Activated T-helper 1 cell treated with anti-CD3 and anti-CD28 coated beads, Interleukin-12 subunit alpha, Interleukin-12 subunit beta, Interleukin-2, Interleukin-4 antibody, amounts not matched to agents 30 ng/mL and 10 ng/mL and 1 ng/mL, durations not matched to agents 14 hours and 24 hours and 36 hours (primary cell): ENCODE measurements at regions not wholly inside any gene's neighbourhood (a gene's known extent, or its start where the extent isn't known, plus 50 kb on each side); places are given as distances from the start of the nearest gene placed in this dataset.

Experiments
- DNase-seq: peaks from one replicate; pipeline ENCODE4 v3.0.0; 2021; ENCODE audit warnings: low spot score
- H3K27ac Mint-ChIP-seq: one replicate; pipeline ENCODE4 v1.8.0; 2021; ENCODE audit warnings: mild to moderate bottlenecking, mixed read lengths
- H3K27me3 Mint-ChIP-seq: one replicate; pipeline ENCODE4 v1.8.0; 2022; ENCODE audit warnings: mild to moderate bottlenecking, moderate library complexity, mixed read lengths; ENCODE audit not compliant: insufficient read depth
- H3K36me3 Mint-ChIP-seq: one replicate; pipeline ENCODE4 v1.8.0; 2021; ENCODE audit warnings: low read depth, mixed read lengths
- H3K4me1 Mint-ChIP-seq: one replicate; pipeline ENCODE4 v1.8.0; 2021; ENCODE audit warnings: low read depth, mixed read lengths
- H3K4me3 Mint-ChIP-seq: one replicate; pipeline ENCODE4 v1.8.0; 2021; ENCODE audit warnings: mild to moderate bottlenecking, moderate library complexity, mixed read lengths
- H3K9me3 Mint-ChIP-seq: one replicate; pipeline ENCODE4 v1.8.0; 2021; ENCODE audit warnings: mixed read lengths
- intact Hi-C: fragments of 100-400 bp; cut with micrococcal nuclease; formaldehyde crosslinking; loops from one replicate; pipeline ENCODE4 v1.15.1; 2024

GRCh38 chr6:149260214-149260874, 57.2 kb upstream of the TAB2 start:
- no peaks in the 10 kb centered on the region for H3K27me3 Mint-ChIP-seq
- H3K4me3 Mint-ChIP-seq = no peak overlapping the region
- H3K36me3 Mint-ChIP-seq = peaks cover 2% of the 10 kb centered on the region
- no peaks in the 10 kb centered on the region for H3K9me3 Mint-ChIP-seq
- H3K27ac Mint-ChIP-seq = no peak overlapping the region
- intact Hi-C loops = no loop called here
- peaks cover 41% of the 10 kb centered on the region for H3K4me1 Mint-ChIP-seq
- DNase-seq = no peak

GRCh38 chr6:149261364-149262040, 56.0 kb upstream of the TAB2 start:
- Mint-ChIP-seq H3K27me3 (no peaks in the 10 kb centered on the region), H3K4me3 (peak overlapping the region; percentile 45), H3K9me3 (no peaks in the 10 kb centered on the region), H3K4me1 (peaks cover 52% of the 10 kb centered on the region), H3K27ac (peak overlapping the region; percentile 67), H3K36me3 (peaks cover 2% of the 10 kb centered on the region)
- intact Hi-C loops = no loop called here
- no peak for DNase-seq

- intact Hi-C loops = loop anchor here (1.0 kb wide), 1 partner anchor 8 kb away; no protein-coding TSS in a partner anchor
- no peaks in the 10 kb centered on the region for H3K9me3 Mint-ChIP-seq
- peaks cover 2% of the 10 kb centered on the region for H3K36me3 Mint-ChIP-seq
- H3K4me1 Mint-ChIP-seq = peaks cover 64% of the 10 kb centered on the region
- no peak overlapping the region for H3K4me3 Mint-ChIP-seq
- DNase-seq = no peak
- H3K27ac Mint-ChIP-seq = no peak overlapping the region
- no peaks in the 10 kb centered on the region for H3K27me3 Mint-ChIP-seq
Observed at GRCh38 chr6:149263321-149263720, 54.2 kb upstream of the TAB2 start.

- Mint-ChIP-seq H3K4me3 (peak overlapping the region; percentile 49), H3K4me1 (peaks cover 64% of the 10 kb centered on the region), H3K27ac (peak overlapping the region; percentile 77), H3K36me3 (peaks cover 2% of the 10 kb centered on the region), H3K27me3 (no peaks in the 10 kb centered on the region), H3K9me3 (no peaks in the 10 kb centered on the region)
- DNase-seq = peak; percentile 36
- intact Hi-C loops = loop anchor here (2.0 kb wide), 1 partner anchor 14 kb away; no protein-coding TSS in a partner anchor
Observed at GRCh38 chr6:149264629-149265028, 52.9 kb upstream of the TAB2 start.

GRCh38 chr6:149265945-149266344, 51.6 kb upstream of the TAB2 start:
- no peak for DNase-seq
- Mint-ChIP-seq H3K36me3 (peaks cover 4% of the 10 kb centered on the region), H3K4me3 (no peak overlapping the region), H3K27ac (no peak overlapping the region), H3K4me1 (peaks cover 63% of the 10 kb centered on the region), H3K9me3 (peaks cover 3% of the 10 kb centered on the region), H3K27me3 (no peaks in the 10 kb centered on the region)
- intact Hi-C loops = loop anchor here (2.0 kb wide), 1 partner anchor 13 kb away; no protein-coding TSS in a partner anchor

GRCh38 chr6:149266659-149267058, 50.9 kb upstream of the TAB2 start:
- intact Hi-C loops = no loop called here
- H3K9me3 Mint-ChIP-seq = peaks cover 4% of the 10 kb centered on the region

GRCh38 chr6:149267072-149267471, 50.4 kb upstream of the TAB2 start:
- peaks cover 63% of the 10 kb centered on the region for H3K4me1 Mint-ChIP-seq

More at GRCh38 chr6:149266659-149267058, 50.9 kb upstream of the TAB2 start:
- H3K4me1 Mint-ChIP-seq = peaks cover 63% of the 10 kb centered on the region
- peaks cover 4% of the 10 kb centered on the region for H3K36me3 Mint-ChIP-seq
- H3K4me3 Mint-ChIP-seq = no peak overlapping the region
- DNase-seq = no peak
- no peak overlapping the region for H3K27ac Mint-ChIP-seq
- H3K27me3 Mint-ChIP-seq = no peaks in the 10 kb centered on the region

GRCh38 chr6:149267513-149268043, 49.9 kb upstream of the TAB2 start:
- Mint-ChIP-seq H3K4me1 (peaks cover 67% of the 10 kb centered on the region), H3K9me3 (peaks cover 11% of the 10 kb centered on the region), H3K4me3 (no peak overlapping the region), H3K36me3 (peaks cover 4% of the 10 kb centered on the region), H3K27me3 (no peaks in the 10 kb centered on the region), H3K27ac (no peak overlapping the region)
- no peak for DNase-seq
- intact Hi-C loops = no loop called here

More at GRCh38 chr6:149267072-149267471, 50.4 kb upstream of the TAB2 start:
- no peaks in the 10 kb centered on the region for H3K27me3 Mint-ChIP-seq
- intact Hi-C loops = no loop called here
- H3K36me3 Mint-ChIP-seq = peaks cover 4% of the 10 kb centered on the region
- no peak overlapping the region for H3K27ac Mint-ChIP-seq
- DNase-seq = no peak
- peaks cover 7% of the 10 kb centered on the region for H3K9me3 Mint-ChIP-seq
- no peak overlapping the region for H3K4me3 Mint-ChIP-seq
